Left ventricle myocardium inferior (tissue), 1 donor: ENCODE measurements at regions not wholly inside any gene's neighbourhood (a gene's known extent, or its start where the extent isn't known, plus 50 kb on each side); places are given as distances from the start of the nearest gene placed in this dataset.

Source experiments
- DNase-seq: peaks from one replicate; pipeline ENCODE4 v3.0.0-alpha.2; 2020
- H3K27ac ChIP-seq: fragments of 200-600 bp; replicated peaks from 2 replicates; pipeline ENCODE4 v1.8.0; 2021
- H3K27me3 ChIP-seq: fragments of 200-600 bp; 2 replicates; pipeline ENCODE4 v1.8.0; 2021; ENCODE audit warnings: low read depth
- H3K36me3 ChIP-seq: fragments of 200-600 bp; 2 replicates; pipeline ENCODE4 v1.8.0; 2021
- H3K4me1 ChIP-seq: fragments of 200-600 bp; 2 replicates; pipeline ENCODE4 v1.8.0; 2021
- H3K4me3 ChIP-seq: fragments of 200-600 bp; 2 replicates; pipeline ENCODE4 v1.8.0; 2021; ENCODE audit warnings: mild to moderate bottlenecking, moderate library complexity
- H3K9me3 ChIP-seq: fragments of 200-600 bp; replicated peaks from 2 replicates; pipeline ENCODE4 v1.8.0; 2021
- CTCF ChIP-seq: fragments of 200-600 bp; IDR thresholded peaks from 2 replicates; pipeline ENCODE4 v1.8.0; 2021; ENCODE audit warnings: antibody characterized with exemption, mild to moderate bottlenecking, borderline replicate concordance
- intact Hi-C: fragments of 100-400 bp; cut with micrococcal nuclease; formaldehyde crosslinking; loops from one replicate; pipeline ENCODE4 v1.11.0; 2022
- donor health status: DM: no; HTN: yes; CAD: no; lungs with severe emphysema.

GRCh38 chr1:229839800-229840199 lies 213.8 kb downstream of the URB2 start:
- Histone ChIP-seq H3K4me3 (no peak overlapping the region), H3K27me3 (peaks cover 10% of the 10 kb centered on the region), H3K4me1 (peaks cover 13% of the 10 kb centered on the region), H3K36me3 (no peaks in the 10 kb centered on the region), H3K27ac (no peak overlapping the region), H3K9me3 (no peaks in the 10 kb centered on the region)
- no peak for TF ChIP-seq CTCF
- intact Hi-C loops: no loop called here
- DNase-seq: no peak

GRCh38 chr1:229841230-229841629 lies 215.2 kb downstream of the URB2 start:
- DNase-seq: no peak
- Histone ChIP-seq H3K4me3 (no peak overlapping the region), H3K4me1 (peaks cover 20% of the 10 kb centered on the region), H3K27me3 (peaks cover 3% of the 10 kb centered on the region), H3K36me3 (no peaks in the 10 kb centered on the region), H3K9me3 (no peaks in the 10 kb centered on the region), H3K27ac (no peak overlapping the region)
- intact Hi-C loops: no loop called here
- no peak for TF ChIP-seq CTCF

- no peaks in the 10 kb centered on the region for H3K27me3 ChIP-seq
- no peak overlapping the region for H3K27ac ChIP-seq
- H3K9me3 ChIP-seq: no peaks in the 10 kb centered on the region
- peaks cover 20% of the 10 kb centered on the region for H3K4me1 ChIP-seq
- TF ChIP-seq CTCF: no peak
- intact Hi-C loops: no loop called here
- H3K36me3 ChIP-seq: no peaks in the 10 kb centered on the region
- H3K4me3 ChIP-seq: no peak overlapping the region
- no peak for DNase-seq
These were observed 216.5 kb downstream of the URB2 start for GRCh38 chr1:229842302-229843255.

GRCh38 chr1:229843627-229844238 lies 217.7 kb downstream of the URB2 start:
- Histone ChIP-seq H3K4me1 (peaks cover 20% of the 10 kb centered on the region), H3K27ac (peak overlapping the region; percentile 50), H3K4me3 (no peak overlapping the region), H3K27me3 (no peaks in the 10 kb centered on the region), H3K36me3 (no peaks in the 10 kb centered on the region), H3K9me3 (no peaks in the 10 kb centered on the region)
- peak; percentile 41 for DNase-seq
- intact Hi-C loops: no loop called here
- TF ChIP-seq CTCF: peak; percentile 63

- Histone ChIP-seq H3K27ac (peak overlapping the region; percentile 50), H3K27me3 (no peaks in the 10 kb centered on the region), H3K9me3 (no peaks in the 10 kb centered on the region), H3K4me3 (no peak overlapping the region), H3K4me1 (peaks cover 20% of the 10 kb centered on the region), H3K36me3 (no peaks in the 10 kb centered on the region)
- DNase-seq: no peak
- intact Hi-C loops: no loop called here
- no peak for TF ChIP-seq CTCF
These were observed 218.6 kb downstream of the URB2 start for GRCh38 chr1:229844675-229845074.
